ENCODE measurements at regions not wholly inside any gene's neighbourhood (a gene's known extent, or its start where the extent isn't known, plus 50 kb on each side); places are given as distances from the start of the nearest gene placed in this dataset.

GRCh38 chr16:27686926-27687325 lies 137.0 kb downstream of the KATNIP start:
- H3K27ac ChIP-seq (replicated peaks), result peak overlapping the region; percentile 57
- intact Hi-C loops (cut with micrococcal nuclease), result no loop called here
- H3K36me3 ChIP-seq, result peaks cover 17% of the 10 kb centered on the region
- no peaks in the 10 kb centered on the region for H3K9me3 ChIP-seq (replicated peaks)
- H3K4me3 ChIP-seq, result no peak overlapping the region
- no peak for TF ChIP-seq CTCF (IDR thresholded peaks at IDR 0.05; ENCODE audit: borderline replicate concordance)
- H3K4me1 ChIP-seq, result peaks cover 17% of the 10 kb centered on the region
- DNase-seq, result no peak
- H3K27me3 ChIP-seq (ENCODE audit: low read depth), result no peaks in the 10 kb centered on the region

- Histone ChIP-seq H3K36me3 (peaks cover 10% of the 10 kb centered on the region), H3K9me3 (replicated peaks) (no peaks in the 10 kb centered on the region), H3K27me3 (ENCODE audit: low read depth) (no peaks in the 10 kb centered on the region), H3K4me3 (no peak overlapping the region), H3K27ac (replicated peaks) (peak overlapping the region; percentile 57), H3K4me1 (peaks cover 17% of the 10 kb centered on the region)
- no peak for TF ChIP-seq CTCF (IDR thresholded peaks at IDR 0.05; ENCODE audit: borderline replicate concordance)
- intact Hi-C loops (cut with micrococcal nuclease), result no loop called here
- no peak for DNase-seq
Measured at GRCh38 chr16:27687605-27688004, 137.7 kb downstream of the KATNIP start.

GRCh38 chr16:27689711-27690110 lies 139.8 kb downstream of the KATNIP start:
- H3K36me3 ChIP-seq, result no peaks in the 10 kb centered on the region
- H3K27me3 ChIP-seq (ENCODE audit: low read depth), result no peaks in the 10 kb centered on the region
- no peaks in the 10 kb centered on the region for H3K9me3 ChIP-seq (replicated peaks)
- TF ChIP-seq CTCF (IDR thresholded peaks at IDR 0.05; ENCODE audit: borderline replicate concordance), result no peak
- peaks cover 17% of the 10 kb centered on the region for H3K4me1 ChIP-seq
- peak overlapping the region; percentile 9 for H3K27ac ChIP-seq (replicated peaks)
- intact Hi-C loops (cut with micrococcal nuclease), result no loop called here
- no peak for DNase-seq
- H3K4me3 ChIP-seq, result no peak overlapping the region

- H3K4me3 ChIP-seq, result no peak overlapping the region
- no peaks in the 10 kb centered on the region for H3K9me3 ChIP-seq (replicated peaks)
- H3K4me1 ChIP-seq, result peaks cover 17% of the 10 kb centered on the region
- H3K27me3 ChIP-seq (ENCODE audit: low read depth), result no peaks in the 10 kb centered on the region
- DNase-seq, result no peak
- H3K36me3 ChIP-seq, result no peaks in the 10 kb centered on the region
- peak; percentile 57 for TF ChIP-seq CTCF (IDR thresholded peaks at IDR 0.05; ENCODE audit: borderline replicate concordance)
- intact Hi-C loops (cut with micrococcal nuclease), result no loop called here
- no peak overlapping the region for H3K27ac ChIP-seq (replicated peaks)
Measured at GRCh38 chr16:27690608-27691007, 140.7 kb downstream of the KATNIP start.

GRCh38 chr16:27691721-27692120 lies 141.8 kb downstream of the KATNIP start:
- Histone ChIP-seq H3K27me3 (ENCODE audit: low read depth) (no peaks in the 10 kb centered on the region), H3K27ac (replicated peaks) (no peak overlapping the region), H3K4me3 (no peak overlapping the region), H3K9me3 (replicated peaks) (no peaks in the 10 kb centered on the region), H3K36me3 (no peaks in the 10 kb centered on the region), H3K4me1 (peaks cover 14% of the 10 kb centered on the region)
- DNase-seq, result no peak
- intact Hi-C loops (cut with micrococcal nuclease), result no loop called here
- TF ChIP-seq CTCF (IDR thresholded peaks at IDR 0.05; ENCODE audit: borderline replicate concordance), result no peak

GRCh38 chr16:27692576-27692975 lies 142.6 kb downstream of the KATNIP start:
- no peak for TF ChIP-seq CTCF (IDR thresholded peaks at IDR 0.05; ENCODE audit: borderline replicate concordance)
- Histone ChIP-seq H3K4me3 (no peak overlapping the region), H3K4me1 (peaks cover 6% of the 10 kb centered on the region), H3K36me3 (no peaks in the 10 kb centered on the region), H3K9me3 (replicated peaks) (no peaks in the 10 kb centered on the region), H3K27me3 (ENCODE audit: low read depth) (no peaks in the 10 kb centered on the region), H3K27ac (replicated peaks) (no peak overlapping the region)
- DNase-seq, result no peak
- intact Hi-C loops (cut with micrococcal nuclease), result no loop called here
